Muscle of leg (tissue), 3 donors: ENCODE measurements at regions not wholly inside any gene's neighbourhood (a gene's known extent, or its start where the extent isn't known, plus 50 kb on each side); places are given as distances from the start of the nearest gene placed in this dataset.

ENCODE experiments used
- DNase-seq: peaks from one replicate; pipeline ENCODE4 v3.0.0; 2013
- H3K27ac ChIP-seq: one replicate; pipeline ENCODE4 v1.5.1; 2013; ENCODE audit warnings: mild to moderate bottlenecking, low read length, control low read depth
- H3K27me3 ChIP-seq: one replicate; pipeline ENCODE4 v1.6.1; 2013; ENCODE audit warnings: low read length; ENCODE audit not compliant: control insufficient read depth, insufficient read depth
- H3K36me3 ChIP-seq: one replicate; pipeline ENCODE4 v1.6.1; 2013; ENCODE audit warnings: low read length; ENCODE audit not compliant: control insufficient read depth, insufficient read depth
- H3K4me1 ChIP-seq: one replicate; pipeline ENCODE4 v1.6.1; 2013; ENCODE audit warnings: low read length; ENCODE audit not compliant: control insufficient read depth, insufficient read depth
- H3K4me3 ChIP-seq: one replicate; pipeline ENCODE4 v1.5.1; 2013; ENCODE audit warnings: low read length, control low read depth
- H3K9me3 ChIP-seq: replicated peaks from 2 replicates; pipeline ENCODE4 v1.6.1; 2013; ENCODE audit warnings: low read depth, low read length; ENCODE audit not compliant: control insufficient read depth
- WGBS: methylation state at CpG from one replicate; pipeline ENCODE4 v1.1.5; 2013; ENCODE audit warnings: missing lambda C conversion rate; ENCODE audit not compliant: insufficient coverage; 5-methylcytosine and 5-hydroxymethylcytosine counted together

- Histone ChIP-seq H3K4me1 (no peaks in the 10 kb centered on the region), H3K36me3 (no peaks in the 10 kb centered on the region), H3K27ac (no peak overlapping the region), H3K9me3 (no peaks in the 10 kb centered on the region), H3K4me3 (no peak overlapping the region), H3K27me3 (no peaks in the 10 kb centered on the region)
- DNase-seq, result no peak
- 72% methylated on average over 3 of the region's 3 CpGs for WGBS
These were observed 72.3 kb downstream of the CMPK2 start for GRCh38 chr2:6793371-6793770.

- no peaks in the 10 kb centered on the region for H3K9me3 ChIP-seq
- no peaks in the 10 kb centered on the region for H3K27me3 ChIP-seq
- 76% methylated on average over 4 of the region's 6 CpGs for WGBS
- H3K36me3 ChIP-seq, result no peaks in the 10 kb centered on the region
- no peaks in the 10 kb centered on the region for H3K4me1 ChIP-seq
- DNase-seq, result no peak
- no peak overlapping the region for H3K27ac ChIP-seq
- H3K4me3 ChIP-seq, result no peak overlapping the region
These were observed 71.8 kb downstream of the CMPK2 start for GRCh38 chr2:6793913-6794312.

GRCh38 chr2:6794448-6794847 is 71.3 kb downstream of the CMPK2 start:
- WGBS, result 82% methylated on average over 8 of the region's 8 CpGs
- no peak overlapping the region for H3K4me3 ChIP-seq
- H3K4me1 ChIP-seq, result no peaks in the 10 kb centered on the region
- no peaks in the 10 kb centered on the region for H3K27me3 ChIP-seq
- no peaks in the 10 kb centered on the region for H3K9me3 ChIP-seq
- H3K27ac ChIP-seq, result no peak overlapping the region
- H3K36me3 ChIP-seq, result no peaks in the 10 kb centered on the region
- peak; percentile 33 for DNase-seq
